ENCODE measurements at regions not wholly inside any gene's neighbourhood (a gene's known extent, or its start where the extent isn't known, plus 50 kb on each side); places are given as distances from the start of the nearest gene placed in this dataset.

DNA sequence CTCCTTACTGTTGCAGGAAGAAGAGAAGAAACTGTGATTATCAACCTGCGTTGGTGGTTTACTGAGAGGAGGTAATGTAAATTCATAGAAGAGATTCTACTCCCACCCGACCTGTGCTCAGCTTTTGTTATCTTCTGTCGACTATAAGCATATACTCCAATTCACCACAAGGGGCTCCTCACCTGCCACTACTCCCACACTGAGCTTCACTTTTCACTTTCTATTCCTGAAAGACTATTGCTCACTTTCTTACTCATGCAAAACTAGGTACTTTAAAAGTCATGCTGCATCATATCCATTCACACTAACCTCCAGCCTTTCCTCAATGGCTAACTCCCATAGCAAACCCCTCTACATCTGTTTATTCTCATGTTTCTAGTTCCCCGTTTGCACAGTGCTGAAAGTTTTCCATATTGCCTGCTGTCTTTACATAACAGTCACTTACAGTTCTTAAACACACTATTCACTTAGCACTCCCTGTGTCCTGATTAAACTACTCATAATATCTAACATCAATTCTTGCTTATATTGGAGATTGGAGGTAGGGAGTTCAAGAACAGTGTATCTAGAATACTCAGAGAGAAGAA is 1062.6 kb downstream of the NR2F1-AS1 start:
- TF ChIP-seq, protein P1, sequence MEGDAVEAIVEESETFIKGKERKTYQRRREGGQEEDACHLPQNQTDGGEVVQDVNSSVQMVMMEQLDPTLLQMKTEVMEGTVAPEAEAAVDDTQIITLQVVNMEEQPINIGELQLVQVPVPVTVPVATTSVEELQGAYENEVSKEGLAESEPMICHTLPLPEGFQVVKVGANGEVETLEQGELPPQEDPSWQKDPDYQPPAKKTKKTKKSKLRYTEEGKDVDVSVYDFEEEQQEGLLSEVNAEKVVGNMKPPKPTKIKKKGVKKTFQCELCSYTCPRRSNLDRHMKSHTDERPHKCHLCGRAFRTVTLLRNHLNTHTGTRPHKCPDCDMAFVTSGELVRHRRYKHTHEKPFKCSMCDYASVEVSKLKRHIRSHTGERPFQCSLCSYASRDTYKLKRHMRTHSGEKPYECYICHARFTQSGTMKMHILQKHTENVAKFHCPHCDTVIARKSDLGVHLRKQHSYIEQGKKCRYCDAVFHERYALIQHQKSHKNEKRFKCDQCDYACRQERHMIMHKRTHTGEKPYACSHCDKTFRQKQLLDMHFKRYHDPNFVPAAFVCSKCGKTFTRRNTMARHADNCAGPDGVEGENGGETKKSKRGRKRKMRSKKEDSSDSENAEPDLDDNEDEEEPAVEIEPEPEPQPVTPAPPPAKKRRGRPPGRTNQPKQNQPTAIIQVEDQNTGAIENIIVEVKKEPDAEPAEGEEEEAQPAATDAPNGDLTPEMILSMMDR (IDR thresholded peaks at IDR 0.05), result peak in 4 of 6 experiments; percentile 43 to 71 (median 58)
- TF ChIP-seq POLR2A (IDR thresholded peaks at IDR 0.05), result no peak

Measured in thyroid gland (tissue), 4 donors.